ENCODE measurements at regions not wholly inside any gene's neighbourhood (a gene's known extent, or its start where the extent isn't known, plus 50 kb on each side); places are given as distances from the start of the nearest gene placed in this dataset.
A peak's percentile ranks its signal among the peaks of the same experiment; 100 is the strongest.

GRCh38 chr7:36037121-36037662 lies 115.9 kb upstream of the EEPD1 start:
- peak overlapping the region; percentile 15 for H3K9ac ChIP-seq

GRCh38 chr7:36038063-36038721 lies 114.9 kb upstream of the EEPD1 start:
- Histone ChIP-seq H2AFZ (peak overlapping the region; percentile 2), H3K4me3 (ENCODE audit: low read depth, low read length) (no peak overlapping the region), H3K4me2 (ENCODE audit: low read length) (no peak overlapping the region), H3K27me3 (ENCODE audit: control insufficient read depth, insufficient read depth, low read length) (no peaks in the 10 kb centered on the region), H3K9ac (no peak overlapping the region), H3K79me2 (no peaks in the 10 kb centered on the region), H3K4me1 (peaks cover 38% of the 10 kb centered on the region), H3K36me3 (ENCODE audit: control insufficient read depth, insufficient read depth, low read length) (no peaks in the 10 kb centered on the region), H3K9me3 (ENCODE audit: control insufficient read depth, low read length) (no peaks in the 10 kb centered on the region), H3K27ac (peak overlapping the region; percentile 96)
- no peak for TF ChIP-seq CTCF (IDR thresholded peaks at IDR 0.05)

More at GRCh38 chr7:36037121-36037662, 115.9 kb upstream of the EEPD1 start:
- Histone ChIP-seq H3K4me1 (peaks cover 42% of the 10 kb centered on the region), H3K9me3 (ENCODE audit: control insufficient read depth, low read length) (no peaks in the 10 kb centered on the region), H3K4me2 (ENCODE audit: low read length) (peak overlapping the region; percentile 62), H3K4me3 (ENCODE audit: low read depth, low read length) (peak overlapping the region; percentile 24), H3K79me2 (no peaks in the 10 kb centered on the region), H3K36me3 (ENCODE audit: control insufficient read depth, insufficient read depth, low read length) (no peaks in the 10 kb centered on the region), H3K27me3 (ENCODE audit: control insufficient read depth, insufficient read depth, low read length) (no peaks in the 10 kb centered on the region), H3K27ac (peak overlapping the region; percentile 96), H2AFZ (peak overlapping the region; percentile 63)
- TF ChIP-seq CTCF (IDR thresholded peaks at IDR 0.05): peak; percentile 20

- H3K4me2 ChIP-seq (ENCODE audit: low read length): no peak overlapping the region
- no peak overlapping the region for H2AFZ ChIP-seq
- no peaks in the 10 kb centered on the region for H3K9me3 ChIP-seq (ENCODE audit: control insufficient read depth, low read length)
- H3K79me2 ChIP-seq: no peaks in the 10 kb centered on the region
- H3K36me3 ChIP-seq (ENCODE audit: control insufficient read depth, insufficient read depth, low read length): no peaks in the 10 kb centered on the region
- peaks cover 38% of the 10 kb centered on the region for H3K4me1 ChIP-seq
- H3K4me3 ChIP-seq (ENCODE audit: low read depth, low read length): no peak overlapping the region
- H3K27ac ChIP-seq: no peak overlapping the region
- no peak overlapping the region for H3K9ac ChIP-seq
- TF ChIP-seq CTCF (IDR thresholded peaks at IDR 0.05): no peak
- no peaks in the 10 kb centered on the region for H3K27me3 ChIP-seq (ENCODE audit: control insufficient read depth, insufficient read depth, low read length)
Measured at GRCh38 chr7:36039243-36039642, 113.8 kb upstream of the EEPD1 start.

GRCh38 chr7:36039671-36040070 lies 113.4 kb upstream of the EEPD1 start:
- no peaks in the 10 kb centered on the region for H3K27me3 ChIP-seq (ENCODE audit: control insufficient read depth, insufficient read depth, low read length)
- H3K4me1 ChIP-seq: peaks cover 38% of the 10 kb centered on the region
- H2AFZ ChIP-seq: no peak overlapping the region
- no peak overlapping the region for H3K4me2 ChIP-seq (ENCODE audit: low read length)
- no peak for TF ChIP-seq CTCF (IDR thresholded peaks at IDR 0.05)
- no peaks in the 10 kb centered on the region for H3K36me3 ChIP-seq (ENCODE audit: control insufficient read depth, insufficient read depth, low read length)
- H3K79me2 ChIP-seq: no peaks in the 10 kb centered on the region
- no peak overlapping the region for H3K4me3 ChIP-seq (ENCODE audit: low read depth, low read length)
- no peaks in the 10 kb centered on the region for H3K9me3 ChIP-seq (ENCODE audit: control insufficient read depth, low read length)
- no peak overlapping the region for H3K9ac ChIP-seq
- no peak overlapping the region for H3K27ac ChIP-seq

- TF ChIP-seq CTCF (IDR thresholded peaks at IDR 0.05): no peak
- Histone ChIP-seq H3K27me3 (ENCODE audit: control insufficient read depth, insufficient read depth, low read length) (no peaks in the 10 kb centered on the region), H3K36me3 (ENCODE audit: control insufficient read depth, insufficient read depth, low read length) (no peaks in the 10 kb centered on the region), H3K9me3 (ENCODE audit: control insufficient read depth, low read length) (no peaks in the 10 kb centered on the region), H3K27ac (no peak overlapping the region), H3K79me2 (no peaks in the 10 kb centered on the region), H2AFZ (no peak overlapping the region), H3K4me1 (peaks cover 37% of the 10 kb centered on the region), H3K4me2 (ENCODE audit: low read length) (no peak overlapping the region), H3K9ac (no peak overlapping the region), H3K4me3 (ENCODE audit: low read depth, low read length) (no peak overlapping the region)
Measured at GRCh38 chr7:36040679-36041078, 112.4 kb upstream of the EEPD1 start.

Measured in parathyroid adenoma (tissue), 2 donors.